CD4-positive, alpha-beta T cell (primary cell): ENCODE measurements at regions not wholly inside any gene's neighbourhood (a gene's known extent, or its start where the extent isn't known, plus 50 kb on each side); places are given as distances from the start of the nearest gene placed in this dataset.

Source experiments
- ATAC-seq: fragments of 200-7000 bp; cut with Tn5 transposase; one replicate; pipeline ENCODE4 v1.10.0; 2022; ENCODE audit warnings: mild to moderate bottlenecking; ENCODE audit not compliant: poor library complexity
- CTCF ChIA-PET: fragments of 350-600 bp; sonication (Branson Sonifier 250); formaldehyde crosslinking; loops from one replicate; lab custom pipeline; 2021; ENCODE audit warnings: antibody characterized with exemption, inconsistent platforms; lab: Charles Lee
- POLR2A ChIA-PET: fragments of 350-600 bp; sonication (Branson Sonifier 250); formaldehyde crosslinking; loops from one replicate; lab custom pipeline; 2021; ENCODE audit warnings: antibody characterized with exemption, inconsistent platforms; lab: Charles Lee
- DNase-seq, 14 experiments: peaks; one replicate each; pipeline ENCODE4 v3.0.0-alpha.2; 2013 to 2020; ENCODE audit warnings: mixed read lengths in 2 of 14
- H3K27ac ChIP-seq, 2 donors: one replicate each; pipeline versions ENCODE4 v1.5.1 to v1.7.0; 2013; ENCODE audit warnings: low read length in 2 of 2, low read depth in 1 of 2, mild to moderate bottlenecking in 1 of 2
- H3K27me3 ChIP-seq, 2 experiments: 1 replicate in 1 of 2; 2 replicates in 1 of 2; pipeline versions ENCODE4 v1.6.1 to v1.7.0; 2013; ENCODE audit warnings: low read length in 2 of 2, control low read depth in 1 of 2, mild to moderate bottlenecking in 1 of 2, moderate library complexity in 1 of 2; ENCODE audit not compliant: insufficient read depth in 2 of 2, control insufficient read depth in 1 of 2
- H3K36me3 ChIP-seq: one replicate; pipeline ENCODE4 v1.6.1; 2013; ENCODE audit warnings: low read length, control low read depth; ENCODE audit not compliant: insufficient read depth
- H3K4me1 ChIP-seq: one replicate; pipeline ENCODE4 v1.6.1; 2013; ENCODE audit warnings: low read length, control low read depth; ENCODE audit not compliant: insufficient read depth
- H3K4me3 ChIP-seq: one replicate; pipeline ENCODE4 v1.5.1; 2013; ENCODE audit warnings: mild to moderate bottlenecking, low read length, moderate library complexity
- H3K9me3 ChIP-seq, 2 experiments: 1 replicate in 1 of 2; 2 replicates in 1 of 2; pipeline versions ENCODE4 v1.6.1 to v1.7.0; 2013; ENCODE audit warnings: low read length in 2 of 2, mild to moderate bottlenecking in 2 of 2, control low read depth in 1 of 2, moderate library complexity in 1 of 2; ENCODE audit not compliant: control insufficient read depth in 1 of 2, insufficient read depth in 1 of 2
- H3K27ac Mint-ChIP-seq: one replicate; pipeline ENCODE4 v1.8.0; 2020; ENCODE audit warnings: mixed read lengths
- H3K27me3 Mint-ChIP-seq: one replicate; pipeline ENCODE4 v1.8.0; 2021; ENCODE audit warnings: mixed read lengths
- H3K36me3 Mint-ChIP-seq: one replicate; pipeline ENCODE4 v1.8.0; 2021; ENCODE audit warnings: low read depth, mixed read lengths
- H3K4me1 Mint-ChIP-seq: one replicate; pipeline ENCODE4 v1.8.0; 2021; ENCODE audit warnings: low read depth, mixed read lengths
- H3K4me3 Mint-ChIP-seq: one replicate; pipeline ENCODE4 v1.8.0; 2020; ENCODE audit warnings: mild to moderate bottlenecking, mixed read lengths
- H3K9me3 Mint-ChIP-seq: one replicate; pipeline ENCODE4 v1.8.0; 2020; ENCODE audit warnings: mixed read lengths
- CTCF ChIP-seq: fragments of 200-600 bp; IDR thresholded peaks from one replicate; pipeline ENCODE4 v1.8.0; 2022; ENCODE audit warnings: antibody characterized with exemption, mild to moderate bottlenecking
- intact Hi-C, 2 experiments: fragments of 100-400 bp; cut with DNase I in 1 of 2; cut with micrococcal nuclease in 1 of 2; formaldehyde crosslinking; loops; one replicate each; pipeline versions ENCODE4 v1.15.1 to v1.9.0; 2023 to 2025; cut with DNase I, micrococcal nuclease

DNA sequence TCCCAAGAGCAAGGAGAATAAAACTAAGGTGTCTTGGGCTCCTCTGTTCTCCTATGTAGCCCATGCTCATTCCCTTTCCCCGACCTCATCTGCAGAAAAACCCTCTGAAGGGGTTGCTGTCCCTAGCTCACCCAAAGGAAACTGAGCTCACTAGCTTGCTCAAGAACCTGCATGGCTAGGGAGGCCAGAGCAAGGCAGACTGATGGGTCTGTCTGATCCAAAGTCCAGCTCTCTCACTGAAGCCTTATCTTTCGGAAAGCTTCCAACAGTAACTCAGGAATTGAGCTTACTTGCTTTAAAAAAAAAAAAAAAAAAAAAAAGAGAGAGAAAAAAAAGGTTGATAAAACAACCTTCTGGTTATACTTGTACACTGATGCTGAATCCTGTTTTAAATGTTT lies 141.4 kb upstream of the TOPAZ1 start:
- POLR2A ChIA-PET = no interaction called here
- Histone ChIP-seq H3K9me3 (no peaks in the 10 kb centered on the region), H3K4me3 (no peak overlapping the region), H3K36me3 (no peaks in the 10 kb centered on the region), H3K4me1 (no peaks in the 10 kb centered on the region), H3K27ac (no peak overlapping the region), H3K27me3 (peaks cover 6 to 7% of the 10 kb centered on the region in 2 experiments)
- H3K9me3 Mint-ChIP-seq = no peaks in the 10 kb centered on the region
- no peak for ATAC-seq
- H3K36me3 Mint-ChIP-seq = no peaks in the 10 kb centered on the region
- intact Hi-C loops = no loop called here
- CTCF ChIA-PET = no interaction called here
- H3K4me1 Mint-ChIP-seq = no peaks in the 10 kb centered on the region
- TF ChIP-seq CTCF = no peak
- H3K4me3 Mint-ChIP-seq = no peak overlapping the region
- DNase-seq = no peak
- no peak overlapping the region for H3K27ac Mint-ChIP-seq
- peaks cover 74% of the 10 kb centered on the region for H3K27me3 Mint-ChIP-seq

GRCh38 chr3:44104043-44104442 lies 137.6 kb upstream of the TOPAZ1 start:
- Mint-ChIP-seq H3K4me3 (no peak overlapping the region), H3K27me3 (peaks cover 41% of the 10 kb centered on the region), H3K27ac (no peak overlapping the region), H3K4me1 (no peaks in the 10 kb centered on the region), H3K36me3 (no peaks in the 10 kb centered on the region), H3K9me3 (no peaks in the 10 kb centered on the region)
- H3K4me1 ChIP-seq = no peaks in the 10 kb centered on the region
- CTCF ChIA-PET = no interaction called here
- intact Hi-C loops = no loop called here
- DNase-seq = no peak
- no peak overlapping the region for H3K27ac ChIP-seq
- H3K4me3 ChIP-seq = no peak overlapping the region
- no peak for TF ChIP-seq CTCF
- ATAC-seq = no peak
- H3K36me3 ChIP-seq = no peaks in the 10 kb centered on the region
- H3K9me3 ChIP-seq = no peaks in the 10 kb centered on the region
- peaks cover 6 to 7% of the 10 kb centered on the region in 2 experiments for H3K27me3 ChIP-seq
- POLR2A ChIA-PET = no interaction called here

GRCh38 chr3:44104668-44105321 lies 136.9 kb upstream of the TOPAZ1 start:
- Mint-ChIP-seq H3K36me3 (no peaks in the 10 kb centered on the region), H3K4me1 (no peaks in the 10 kb centered on the region), H3K27ac (no peak overlapping the region), H3K27me3 (peaks cover 34% of the 10 kb centered on the region), H3K4me3 (no peak overlapping the region), H3K9me3 (no peaks in the 10 kb centered on the region)
- DNase-seq (peak in 1 of 14 experiments; percentile 2), ATAC-seq (no peak)
- Histone ChIP-seq H3K36me3 (no peaks in the 10 kb centered on the region), H3K9me3 (no peaks in the 10 kb centered on the region), H3K4me1 (no peaks in the 10 kb centered on the region), H3K27ac (no peak overlapping the region), H3K27me3 (peaks cover 6 to 7% of the 10 kb centered on the region in 2 experiments), H3K4me3 (no peak overlapping the region)
- TF ChIP-seq CTCF = no peak
- intact Hi-C loops = no loop called here
- CTCF ChIA-PET = no interaction called here
- POLR2A ChIA-PET = no interaction called here
